HepG2 (cell line): ENCODE measurements at regions not wholly inside any gene's neighbourhood (a gene's known extent, or its start where the extent isn't known, plus 50 kb on each side); places are given as distances from the start of the nearest gene placed in this dataset.

ENCODE experiments used
- ATAC-seq: fragments of 200-7000 bp; cut with Tn5 transposase; 3 replicates; pipeline ENCODE4 v1.9.1; 2020; ENCODE audit warnings: mild to moderate bottlenecking, moderate library complexity
- BruUV-seq: library from RNA; stranded (reverse); fragments of 400-500 nt; replicated peaks from 2 replicates; lab custom pipeline; 2021; lab: Mats Ljungman, UMichigan
- CTCF ChIA-PET: fragments of 300-600 bp; formaldehyde crosslinking; extraction: SDS; loops from one replicate; lab custom pipeline; 2021; ENCODE audit warnings: low total read pairs, inconsistent platforms, low intra/inter-chr PET ratio; lab: Yijun Ruan, JAX
- POLR2A ChIA-PET: fragments of 350-600 bp; sonication (Branson Sonifier 250); formaldehyde crosslinking; loops from one replicate; lab custom pipeline; 2020; ENCODE audit warnings: antibody characterized with exemption, inconsistent platforms; lab: Yijun Ruan, JAX
- DNase-seq: peaks from one replicate; pipeline ENCODE4 v3.0.0-alpha.2; 2015; ENCODE audit warnings: low spot score
- FAIRE-seq: peaks from 3 replicates; lab custom pipeline; 2011; peaks lifted over from hg19 to GRCh38; lab: Jason Lieb, UNC
- H2AFZ ChIP-seq: one replicate; pipeline ENCODE4 v1.6.1; 2011; ENCODE audit warnings: low read length, inconsistent platforms
- H3K27ac ChIP-seq: fragments of 300-600 bp; 3 replicates; pipeline ENCODE4 v1.8.0; 2011; ENCODE audit warnings: mixed run types, mild to moderate bottlenecking, mixed read lengths, low read length, inconsistent platforms; ENCODE audit not compliant: insufficient read depth; ENCODE audit errors: extremely low read length
- H3K27me3 ChIP-seq, 2 experiments: fragments of 200-600 bp in 1 of 2; 2 replicates in 1 of 2; 3 replicates in 1 of 2; pipeline versions ENCODE4 v1.6.0 to v1.8.0; 2011; ENCODE audit warnings: low read length in 2 of 2, mild to moderate bottlenecking in 2 of 2, moderate library complexity in 2 of 2, inconsistent platforms in 1 of 2; ENCODE audit not compliant: insufficient read depth in 2 of 2, control insufficient read depth in 1 of 2
- H3K36me3 ChIP-seq, 2 experiments: fragments of 200-600 bp in 1 of 2; replicated peaks in 1 of 2; 2 replicates in 1 of 2; 3 replicates in 1 of 2; pipeline versions ENCODE4 v1.5.1 to v1.8.0; 2011; ENCODE audit warnings: low read length in 2 of 2, inconsistent platforms in 1 of 2; ENCODE audit not compliant: insufficient read depth in 2 of 2, control insufficient read depth in 1 of 2
- H3K4me1 ChIP-seq: 2 replicates; pipeline ENCODE4 v1.5.1; 2012; ENCODE audit warnings: low read length, inconsistent platforms; ENCODE audit not compliant: insufficient read depth
- H3K4me2 ChIP-seq: 2 replicates; pipeline ENCODE4 v1.6.0; 2011; ENCODE audit warnings: low read depth, low read length, inconsistent platforms
- H3K4me3 ChIP-seq, 3 experiments: fragments of 200-600 bp in 1 of 3; sonication (generic), shearing (Covaris generic) in 1 of 3; replicated peaks in 1 of 3; 2 replicates each; pipeline ENCODE4 v1.5.1; 2011 to 2016; ENCODE audit warnings: low read length in 3 of 3, inconsistent platforms in 2 of 3, low read depth in 2 of 3, mild to moderate bottlenecking in 2 of 3, control low read depth in 1 of 3, mixed read lengths in 1 of 3; ENCODE audit not compliant: insufficient read depth in 1 of 3
- H3K79me2 ChIP-seq: one replicate; pipeline ENCODE4 v1.6.1; 2011; ENCODE audit warnings: low read length, inconsistent platforms; ENCODE audit not compliant: insufficient read depth
- H3K9ac ChIP-seq: 2 replicates; pipeline ENCODE4 v1.6.0; 2011; ENCODE audit warnings: mild to moderate bottlenecking, low read depth, low read length, inconsistent platforms; ENCODE audit not compliant: insufficient read depth
- H3K9me3 ChIP-seq: 2 replicates; pipeline ENCODE4 v1.5.1; 2012; ENCODE audit warnings: mild to moderate bottlenecking, low read length
- H4K20me1 ChIP-seq: 2 replicates; pipeline ENCODE4 v1.6.0; 2011; ENCODE audit warnings: inconsistent platforms, mild to moderate bottlenecking, low read length, moderate library complexity; ENCODE audit not compliant: insufficient read depth
- ARID2 ChIP-seq: sonication (generic); formaldehyde crosslinking; IDR thresholded peaks from 2 replicates; pipeline ENCODE4 v1.8.1; 2022; ENCODE audit warnings: mild to moderate bottlenecking, missing genetic modification reagents, borderline replicate concordance
- ISL2 ChIP-seq: sonication (generic); formaldehyde crosslinking; IDR thresholded peaks from 2 replicates; pipeline ENCODE4 v1.5.0; 2020; ENCODE audit warnings: missing genetic modification reagents
- MYNN ChIP-seq: sonication (generic); formaldehyde crosslinking; IDR thresholded peaks from 2 replicates; pipeline ENCODE4 v1.4.0; 2020; ENCODE audit warnings: mild to moderate bottlenecking, low read depth, missing genetic modification reagents
- MZF1 ChIP-seq: sonication (generic); formaldehyde crosslinking; IDR thresholded peaks from 2 replicates; pipeline ENCODE4 v1.8.1; 2023; ENCODE audit warnings: mild to moderate bottlenecking, missing genetic modification reagents, borderline replicate concordance
- NFKB2 ChIP-seq: sonication (generic); formaldehyde crosslinking; IDR thresholded peaks from 2 replicates; pipeline ENCODE4 v1.4.0; 2020; ENCODE audit warnings: missing genetic modification reagents, borderline replicate concordance
- SMAD1 ChIP-seq: sonication (generic); formaldehyde crosslinking; IDR thresholded peaks from 2 replicates; pipeline ENCODE4 v1.4.0; 2020; ENCODE audit warnings: missing genetic modification reagents, low read depth, mild to moderate bottlenecking, borderline replicate concordance
- SYNCRIP ChIP-seq: fragments of 200-400 bp; formaldehyde crosslinking; IDR thresholded peaks from 2 replicates; pipeline ENCODE4 v1.6.1; 2018; ENCODE audit warnings: mild to moderate bottlenecking, low read depth, low read length; ENCODE audit not compliant: insufficient read depth
- TBX2 ChIP-seq: sonication (generic); formaldehyde crosslinking; IDR thresholded peaks from 2 replicates; pipeline ENCODE4 v1.5.0; 2020; ENCODE audit warnings: missing genetic modification reagents, mild to moderate bottlenecking, borderline replicate concordance
- TMF1 ChIP-seq: sonication (generic); formaldehyde crosslinking; IDR thresholded peaks from 2 replicates; pipeline ENCODE4 v1.8.1; 2022; ENCODE audit warnings: low read depth, missing genetic modification reagents
- ZNF264 ChIP-seq: sonication (generic); formaldehyde crosslinking; IDR thresholded peaks from 2 replicates; pipeline ENCODE4 v1.4.0; 2020; ENCODE audit warnings: missing genetic modification reagents
- ZNF543 ChIP-seq: sonication (generic); formaldehyde crosslinking; IDR thresholded peaks from 2 replicates; pipeline ENCODE4 v1.4.0; 2020; ENCODE audit warnings: mild to moderate bottlenecking, missing genetic modification reagents
- ZNF598 ChIP-seq: sonication (generic); formaldehyde crosslinking; IDR thresholded peaks from 2 replicates; pipeline ENCODE4 v1.5.1; 2020; ENCODE audit warnings: mild to moderate bottlenecking, missing genetic modification reagents, borderline replicate concordance
- ZNF737 ChIP-seq: sonication (generic); formaldehyde crosslinking; IDR thresholded peaks from 2 replicates; pipeline ENCODE4 v1.5.0; 2020; ENCODE audit warnings: missing genetic modification reagents, mild to moderate bottlenecking, borderline replicate concordance
- ZNF773 ChIP-seq: sonication (generic); formaldehyde crosslinking; IDR thresholded peaks from 2 replicates; pipeline ENCODE4 v1.4.0; 2020; ENCODE audit warnings: missing genetic modification reagents, borderline replicate concordance
- ZNF776 ChIP-seq: sonication (generic); formaldehyde crosslinking; IDR thresholded peaks from 2 replicates; pipeline ENCODE4 v1.4.0; 2020; ENCODE audit warnings: mild to moderate bottlenecking, missing genetic modification reagents
- ZSCAN12 ChIP-seq: sonication (generic); formaldehyde crosslinking; IDR thresholded peaks from 2 replicates; pipeline ENCODE4 v1.9.0; 2021; ENCODE audit warnings: mild to moderate bottlenecking, missing genetic modification reagents
- in situ Hi-C: cut with HindIII; loops from 2 replicates; pipeline ENCODE4 v1.10.0; 2017; ENCODE audit warnings: low pct_unique_long_range_greater_than_20kb; ENCODE audit not compliant: extremely low pct_ligation_motif_present
- intact Hi-C: fragments of 100-400 bp; cut with micrococcal nuclease; formaldehyde crosslinking; loops from one replicate; pipeline ENCODE4 v1.10.0; 2022; ENCODE audit not compliant: unreplicated experiment
- TF ChIP-seq, protein P1 (sequence below): sonication (generic); formaldehyde crosslinking; IDR thresholded peaks from 2 replicates; pipeline ENCODE4 v1.4.0; 2020; ENCODE audit warnings: mild to moderate bottlenecking, missing genetic modification reagents, borderline replicate concordance
- TF ChIP-seq, protein P2 (sequence below): sonication (generic); formaldehyde crosslinking; IDR thresholded peaks from 2 replicates; pipeline ENCODE4 v1.8.0; 2022; ENCODE audit warnings: mild to moderate bottlenecking, missing genetic modification reagents, borderline replicate concordance

DNA sequence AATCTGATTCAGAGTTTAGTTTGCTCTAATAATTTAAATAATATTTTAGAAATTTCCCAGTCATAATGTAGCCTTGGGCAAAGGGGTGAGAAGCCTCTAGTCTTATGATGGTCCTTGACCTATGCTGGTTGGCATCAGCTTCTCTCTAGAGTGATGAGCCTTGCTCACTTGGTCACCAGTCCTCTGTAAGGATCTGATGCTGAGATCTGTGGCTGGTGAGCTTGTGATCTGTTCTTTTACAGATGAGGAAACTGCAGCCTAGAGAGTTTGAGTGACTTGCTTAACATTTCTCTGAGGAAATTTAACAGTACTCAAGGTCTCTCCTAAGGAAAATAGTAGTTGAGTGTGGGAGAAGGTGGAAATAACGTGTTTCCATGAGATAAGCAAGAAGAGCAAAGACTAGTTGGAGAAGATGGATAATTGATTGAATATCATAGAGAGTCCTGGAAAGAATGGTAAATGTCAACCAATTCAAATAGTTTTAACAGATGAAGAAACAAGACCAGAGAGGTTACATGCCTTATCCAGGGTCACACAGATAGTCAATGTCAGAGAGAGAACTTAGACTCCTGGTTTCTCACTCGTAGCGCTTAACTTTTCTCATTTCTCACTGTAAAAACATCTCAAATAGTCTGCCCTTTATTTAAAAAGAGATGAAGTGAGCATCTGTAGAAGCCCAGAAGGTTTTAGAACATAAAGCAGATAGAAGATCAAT, 89.7 kb upstream of the ETV6 start (continued):
- TF ChIP-seq, protein P1, sequence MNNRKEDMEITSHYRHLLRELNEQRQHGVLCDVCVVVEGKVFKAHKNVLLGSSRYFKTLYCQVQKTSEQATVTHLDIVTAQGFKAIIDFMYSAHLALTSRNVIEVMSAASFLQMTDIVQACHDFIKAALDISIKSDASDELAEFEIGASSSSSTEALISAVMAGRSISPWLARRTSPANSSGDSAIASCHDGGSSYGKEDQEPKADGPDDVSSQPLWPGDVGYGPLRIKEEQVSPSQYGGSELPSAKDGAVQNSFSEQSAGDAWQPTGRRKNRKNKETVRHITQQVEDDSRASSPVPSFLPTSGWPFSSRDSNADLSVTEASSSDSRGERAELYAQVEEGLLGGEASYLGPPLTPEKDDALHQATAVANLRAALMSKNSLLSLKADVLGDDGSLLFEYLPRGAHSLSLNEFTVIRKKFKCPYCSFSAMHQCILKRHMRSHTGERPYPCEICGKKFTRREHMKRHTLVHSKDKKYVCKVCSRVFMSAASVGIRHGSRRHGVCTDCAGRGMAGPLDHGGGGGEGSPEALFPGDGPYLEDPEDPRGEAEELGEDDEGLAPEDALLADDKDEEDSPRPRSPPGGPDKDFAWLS (CRISPR knock-in tag), result no peak
- no peak for TF ChIP-seq ZNF737
- no peak for TF ChIP-seq MYNN (CRISPR knock-in tag)
- TF ChIP-seq, all 625 proteins: peak for 0

DNA sequence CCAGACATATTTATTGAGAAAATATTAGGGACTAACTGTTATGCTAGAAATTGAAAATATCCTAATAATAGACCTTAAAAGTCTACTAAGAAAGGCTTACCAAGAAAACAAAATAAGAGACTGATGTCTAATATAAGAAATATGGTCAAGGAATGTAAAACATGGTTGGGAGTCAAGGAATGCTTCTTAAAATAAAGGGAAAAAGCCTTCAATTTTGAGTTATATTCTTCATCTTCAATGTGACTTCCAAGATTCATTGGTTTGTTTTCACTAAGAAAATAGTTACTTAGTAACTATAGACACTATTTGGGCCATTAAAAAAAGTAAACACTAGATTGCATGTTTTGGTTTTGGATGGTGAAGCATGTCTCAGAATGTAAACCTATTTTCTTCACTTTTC, 88.1 kb upstream of the ETV6 start:
- in situ Hi-C loops, result loop anchor here (25.0 kb wide), 1 partner anchor 751 kb away; no protein-coding TSS in a partner anchor
- intact Hi-C loops, result no loop called here
- no peaks in the 10 kb centered on the region for H3K79me2 ChIP-seq
- H3K9me3 ChIP-seq, result no peaks in the 10 kb centered on the region
- BruUV-seq, result no TSS peak
- TF ChIP-seq ZSCAN12 (CRISPR knock-in tag) (no peak), ZNF776 (no peak), ISL2 (CRISPR knock-in tag) (no peak), ZNF543 (CRISPR knock-in tag) (no peak), TMF1 (CRISPR knock-in tag) (no peak), SMAD1 (CRISPR knock-in tag) (no peak), ZNF773 (CRISPR knock-in tag) (no peak), ZNF264 (CRISPR knock-in tag) (no peak), MZF1 (no peak), ARID2 (no peak), TBX2 (CRISPR knock-in tag) (no peak), ZNF598 (CRISPR knock-in tag) (no peak), SYNCRIP (no peak), NFKB2 (CRISPR knock-in tag) (no peak)
- TF ChIP-seq, protein P2, sequence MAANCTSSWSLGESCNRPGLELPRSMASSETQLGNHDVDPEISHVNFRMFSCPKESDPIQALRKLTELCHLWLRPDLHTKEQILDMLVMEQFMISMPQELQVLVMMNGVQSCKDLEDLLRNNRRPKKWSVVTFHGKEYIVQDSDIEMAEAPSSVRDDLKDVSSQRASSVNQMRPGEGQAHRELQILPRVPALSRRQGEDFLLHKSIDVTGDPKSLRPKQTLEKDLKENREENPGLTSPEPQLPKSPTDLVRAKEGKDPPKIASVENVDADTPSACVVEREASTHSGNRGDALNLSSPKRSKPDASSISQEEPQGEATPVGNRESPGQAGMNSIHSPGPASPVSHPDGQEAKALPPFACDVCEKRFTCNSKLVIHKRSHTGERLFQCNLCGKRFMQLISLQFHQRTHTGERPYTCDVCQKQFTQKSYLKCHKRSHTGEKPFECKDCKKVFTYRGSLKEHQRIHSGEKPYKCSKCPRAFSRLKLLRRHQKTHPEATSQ (CRISPR knock-in tag), result no peak
- no peak for DNase-seq
- H4K20me1 ChIP-seq, result no peaks in the 10 kb centered on the region
- CTCF ChIA-PET, result no interaction called here
- FAIRE-seq, result no peak
- no peak overlapping the region for H2AFZ ChIP-seq
- no peak overlapping the region for H3K4me3 ChIP-seq
- no peak for ATAC-seq
- no peak overlapping the region for H3K9ac ChIP-seq
- no peak overlapping the region for H3K27ac ChIP-seq
- H3K4me2 ChIP-seq, result no peak overlapping the region
- POLR2A ChIA-PET, result no interaction called here
- H3K36me3 ChIP-seq, result no peaks in the 10 kb centered on the region
- H3K4me1 ChIP-seq, result no peaks in the 10 kb centered on the region
- H3K27me3 ChIP-seq, result no peaks in the 10 kb centered on the region; a peak in 1 of 5 replicates
